ENCODE measurements at regions not wholly inside any gene's neighbourhood (a gene's known extent, or its start where the extent isn't known, plus 50 kb on each side); places are given as distances from the start of the nearest gene placed in this dataset.

GRCh38 chr4:36737691-36738090 is 456.3 kb downstream of the DTHD1 start:
- DNase-seq: no peak

DNA sequence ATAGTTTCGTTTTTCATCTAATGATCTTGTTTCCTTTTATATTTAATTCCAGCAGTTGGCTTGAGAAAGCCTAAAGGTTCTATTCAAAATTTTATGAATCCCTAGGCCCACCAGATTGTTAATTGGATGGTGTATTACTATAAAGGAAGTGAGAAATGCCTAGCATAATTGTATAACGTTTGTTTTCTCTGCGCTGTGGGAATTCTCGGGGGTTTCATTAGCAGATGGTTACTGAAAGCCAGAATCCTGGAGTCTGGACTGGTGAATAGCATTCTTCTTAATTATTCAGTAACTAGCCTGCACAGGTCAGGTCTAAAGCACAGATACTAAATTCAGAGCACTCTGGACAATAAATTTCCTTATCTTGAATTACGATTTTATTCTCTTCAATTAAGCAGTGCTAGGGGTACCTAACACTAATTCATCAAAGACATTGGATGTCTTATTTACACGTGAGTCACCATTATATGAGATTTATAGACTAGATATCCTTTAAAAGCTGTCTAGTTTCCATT is 459.4 kb downstream of the DTHD1 start:
- DNase-seq: no peak

- DNase-seq: no peak
These were observed 466.1 kb downstream of the DTHD1 start for GRCh38 chr4:36747277-36748129.

DNA sequence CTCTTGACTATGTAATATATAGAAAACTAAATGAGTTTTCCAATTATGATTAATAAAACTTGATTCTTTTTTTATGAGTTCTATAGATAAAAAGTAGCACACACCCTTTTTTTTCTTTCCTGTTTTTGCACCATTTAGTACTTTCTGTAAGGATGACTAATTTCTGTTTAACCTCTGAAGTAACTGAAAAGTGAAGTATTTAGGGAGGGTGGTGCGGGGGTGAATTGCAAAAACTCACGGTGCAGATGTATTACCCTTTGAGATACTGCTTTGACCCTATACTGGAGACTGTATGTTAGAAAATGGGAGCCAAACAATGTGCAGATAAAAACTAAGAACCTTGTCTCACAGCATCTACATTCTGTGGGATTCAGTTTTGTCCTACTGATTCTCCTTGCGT is 471.6 kb downstream of the DTHD1 start:
- no peak for DNase-seq

GRCh38 chr4:36757580-36758311 is 476.3 kb downstream of the DTHD1 start:
- no peak for DNase-seq

- DNase-seq: no peak
These were observed 477.1 kb downstream of the DTHD1 start for GRCh38 chr4:36758312-36759178.

- DNase-seq: no peak
These were observed 480.2 kb downstream of the DTHD1 start for GRCh38 chr4:36761607-36762006.

- DNase-seq: no peak
These were observed 480.7 kb upstream of the NWD2 start for GRCh38 chr4:36763814-36764213.

DNA sequence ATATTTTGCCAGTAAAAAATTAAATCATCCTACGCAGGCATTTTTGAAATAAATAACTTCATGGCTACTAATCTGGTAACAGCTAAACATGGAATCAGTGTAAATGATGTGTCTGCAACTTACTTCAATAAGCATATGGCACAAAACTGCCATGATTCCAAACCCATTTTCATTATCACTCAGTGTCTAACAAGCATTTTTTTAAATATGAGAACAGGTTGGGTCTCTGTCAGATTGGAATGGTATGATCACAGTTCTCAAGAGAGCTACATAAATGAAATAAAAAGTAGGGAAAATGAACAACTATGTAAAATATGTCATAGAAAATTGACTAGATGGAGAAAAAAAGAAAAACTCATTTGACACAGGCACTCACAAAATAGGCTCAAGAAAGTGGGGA is 476.9 kb upstream of the NWD2 start:
- DNase-seq: no peak

GRCh38 chr4:36771411-36772153 is 473.0 kb upstream of the NWD2 start:
- no peak for DNase-seq

DNA sequence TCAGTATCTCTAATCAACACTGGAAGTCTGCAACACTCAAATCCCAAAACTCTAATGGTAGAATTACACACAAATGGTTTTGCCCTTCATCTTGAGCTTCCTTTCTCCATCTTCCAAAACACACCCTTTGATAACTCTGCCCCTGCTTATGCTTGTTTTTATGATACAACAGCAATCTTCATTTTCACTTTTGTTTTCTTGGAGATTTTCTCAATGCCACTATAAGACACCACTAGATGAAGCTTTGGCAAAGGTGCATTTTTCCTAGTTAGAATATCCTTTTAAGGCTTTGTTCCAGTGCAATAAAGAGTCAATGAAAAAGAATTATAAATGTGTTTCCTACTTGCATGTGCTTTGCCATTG is 472.4 kb upstream of the NWD2 start:
- DNase-seq: no peak

DNA sequence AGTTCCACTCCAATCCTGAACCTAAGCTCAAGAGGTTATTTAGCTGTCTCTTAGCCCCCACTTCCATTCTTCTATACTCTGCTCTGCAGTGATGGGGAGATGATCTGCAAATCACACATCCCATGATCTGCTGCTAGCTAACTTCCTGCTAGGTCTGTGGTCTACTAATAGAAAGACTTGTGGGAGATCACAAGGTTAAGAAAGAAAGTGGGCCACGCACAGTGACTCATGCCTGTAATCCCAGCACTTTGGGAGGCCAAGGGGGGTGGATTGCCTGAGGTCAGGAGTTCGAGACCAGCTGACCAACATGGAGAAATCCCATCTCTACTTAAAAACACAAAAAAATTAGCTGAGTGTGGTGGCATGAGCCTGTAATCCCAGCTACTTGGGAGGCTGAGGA is 471.1 kb upstream of the NWD2 start:
- no peak for DNase-seq

DNA sequence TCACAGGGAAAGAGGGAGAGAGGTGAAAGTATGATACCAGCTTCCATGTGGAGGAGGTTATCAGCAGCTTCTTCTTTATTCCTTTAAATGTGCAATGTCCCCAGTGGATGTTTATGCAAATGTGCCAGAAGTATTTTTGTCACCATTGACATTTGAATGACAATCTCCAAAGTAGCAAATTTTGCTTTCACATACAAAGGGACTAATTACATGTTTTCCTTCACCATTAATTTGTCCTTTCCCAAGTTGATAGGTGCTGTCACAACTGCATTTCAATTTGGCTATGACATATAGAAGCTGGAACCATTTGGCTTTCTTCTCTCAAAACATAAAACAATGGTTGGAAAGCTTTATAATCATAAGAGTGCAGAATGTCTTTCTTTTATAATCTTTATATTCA is 469.0 kb upstream of the NWD2 start:
- no peak for DNase-seq

DNA sequence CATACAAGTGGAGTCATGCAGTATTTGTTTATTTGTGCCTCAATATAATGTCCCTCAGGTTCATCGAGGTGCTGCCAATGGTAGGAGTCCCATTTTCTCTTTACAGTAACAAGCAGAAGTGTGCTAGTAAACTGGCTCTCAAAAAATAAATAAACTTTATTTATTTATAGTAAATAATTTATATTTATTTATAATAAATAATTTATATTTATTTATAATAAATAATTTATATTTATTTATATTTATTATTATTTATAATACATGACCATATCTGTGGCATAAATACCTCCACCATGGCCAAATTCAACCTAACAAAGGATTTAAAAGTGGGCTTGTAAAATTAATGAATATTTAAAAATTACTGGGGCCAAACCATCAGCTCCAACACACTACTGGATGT is 464.9 kb upstream of the NWD2 start:
- DNase-seq: no peak

- no peak for DNase-seq
These were observed 458.6 kb upstream of the NWD2 start for GRCh38 chr4:36785973-36786372.

DNA sequence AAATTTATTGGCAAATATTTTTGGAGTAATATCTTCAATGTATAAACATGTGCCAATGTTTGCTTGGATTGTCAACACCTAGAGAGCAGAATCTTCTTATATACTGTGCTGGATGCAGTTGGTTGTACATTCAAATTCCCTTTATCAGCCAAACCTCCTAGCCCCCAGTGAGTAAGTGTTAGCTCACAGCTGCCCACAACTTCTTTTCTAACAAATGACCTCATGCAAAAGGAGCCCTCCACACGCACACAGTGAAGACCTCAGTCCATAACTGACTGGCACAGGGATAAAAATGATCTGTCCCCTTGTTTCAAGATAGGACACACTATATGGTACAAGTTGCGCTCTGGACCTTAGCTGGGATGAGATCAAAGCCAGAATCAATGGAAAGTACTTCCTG is 458.0 kb upstream of the NWD2 start:
- DNase-seq: no peak

- no peak for DNase-seq
These were observed 449.8 kb upstream of the NWD2 start for GRCh38 chr4:36794716-36795115.

DNA sequence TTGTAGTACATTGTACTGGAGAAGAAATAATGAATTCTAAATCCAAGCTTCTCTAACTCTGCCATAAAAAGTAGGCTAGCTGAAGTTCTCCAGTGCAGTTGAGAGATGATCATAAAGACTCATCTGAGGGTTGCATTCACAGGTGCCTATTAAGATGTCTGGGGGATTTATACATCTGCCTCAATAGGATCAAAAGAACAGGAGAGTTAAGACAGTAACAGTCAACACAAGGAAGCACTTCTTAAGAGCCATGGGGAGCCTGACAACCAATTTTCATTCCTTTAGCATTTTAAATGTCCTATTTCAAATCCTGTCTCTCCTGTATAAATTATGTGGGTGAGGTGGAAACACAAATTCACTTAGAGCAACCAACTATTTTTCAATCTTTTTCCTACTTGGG is 432.4 kb upstream of the NWD2 start:
- DNase-seq: no peak

GRCh38 chr4:36815536-36815935 is 429.0 kb upstream of the NWD2 start:
- no peak for DNase-seq

DNA sequence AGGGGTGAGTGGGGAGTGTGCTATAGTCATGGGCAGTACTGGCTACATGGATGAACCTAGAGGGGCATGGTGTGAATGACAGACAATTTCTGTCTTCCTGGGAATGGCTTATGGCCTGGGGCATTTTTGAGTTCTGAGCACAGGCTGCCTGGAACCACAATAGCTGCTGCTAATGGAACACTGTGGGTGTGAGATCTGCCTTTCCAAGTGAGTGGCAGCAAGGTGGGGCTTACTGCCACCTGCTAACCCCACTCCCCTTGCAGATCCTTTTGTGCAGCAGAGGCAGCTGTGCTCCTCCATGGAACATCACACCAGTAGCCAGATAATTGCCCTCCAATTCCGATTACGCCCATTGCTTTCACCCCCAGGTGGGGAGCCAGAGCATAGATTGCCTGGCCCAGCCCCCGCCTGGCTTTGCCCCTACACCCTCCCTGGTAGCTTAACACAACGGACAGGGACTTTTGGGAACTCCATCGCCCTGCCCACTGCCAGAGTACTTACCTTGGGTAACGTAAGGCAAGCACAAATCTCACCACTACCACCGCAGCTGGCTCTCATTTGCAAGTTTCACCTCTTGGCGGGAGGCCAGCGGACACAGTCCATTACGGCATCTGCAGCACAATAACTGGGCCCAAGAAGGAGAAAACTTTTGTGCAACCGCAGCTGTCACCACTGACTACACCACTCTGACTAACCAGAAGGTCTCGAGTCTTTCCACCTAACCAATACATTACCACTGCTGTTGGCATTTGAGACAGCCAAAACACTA is 421.2 kb upstream of the NWD2 start:
- DNase-seq: no peak

DNA sequence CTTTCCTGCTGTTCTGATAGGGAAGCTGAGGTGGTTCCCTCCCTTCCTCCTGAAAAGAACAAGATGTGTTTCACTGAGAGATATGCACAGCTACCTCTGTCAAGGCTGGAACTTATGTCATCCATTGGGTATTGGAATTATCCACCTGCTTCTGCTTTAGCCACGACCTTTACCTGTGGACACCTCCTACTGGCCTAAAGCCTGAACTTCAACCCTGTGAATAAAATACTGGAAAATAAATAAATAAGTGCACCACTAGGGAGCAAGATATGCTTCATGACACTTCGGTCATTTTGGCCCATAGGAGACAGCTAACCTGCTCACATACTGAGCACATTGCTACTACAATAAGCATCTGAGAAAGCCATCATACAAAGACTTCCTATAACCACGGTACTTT is 419.9 kb upstream of the NWD2 start:
- no peak for DNase-seq

DNA sequence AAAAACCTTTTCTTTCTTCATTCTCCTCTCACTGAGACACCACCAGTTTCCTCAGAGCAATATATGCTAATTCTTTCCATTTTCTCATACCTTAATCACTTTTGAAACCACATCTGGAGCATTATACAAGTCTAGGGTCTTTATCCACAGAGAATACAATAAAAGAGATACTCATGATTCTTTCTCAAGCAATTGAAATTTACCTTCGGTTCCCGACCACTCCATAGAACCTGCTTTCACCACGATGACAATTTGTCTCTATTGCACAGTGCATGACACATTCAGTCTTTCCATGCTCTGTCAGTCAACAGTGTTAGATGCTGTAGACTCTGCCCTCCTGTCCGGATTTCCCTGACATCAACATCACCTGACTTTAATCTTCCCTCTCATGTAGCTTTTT is 409.3 kb upstream of the NWD2 start:
- DNase-seq: no peak
